ENCODE measurements at regions not wholly inside any gene's neighbourhood (a gene's known extent, or its start where the extent isn't known, plus 50 kb on each side); places are given as distances from the start of the nearest gene placed in this dataset.

- TF ChIP-seq CTCF (IDR thresholded peaks at IDR 0.05), result no peak
- TF ChIP-seq POLR2A (IDR thresholded peaks at IDR 0.05), result no peak
- TF ChIP-seq POLR2AphosphoS5 (IDR thresholded peaks at IDR 0.05), result no peak
- no peak for TF ChIP-seq EP300 (IDR thresholded peaks at IDR 0.05)
Observed at GRCh38 chr14:55851961-55852360, 266.2 kb upstream of the PELI2 start.
